Muscle layer of colon (tissue), 2 donors: ENCODE measurements at regions not wholly inside any gene's neighbourhood (a gene's known extent, or its start where the extent isn't known, plus 50 kb on each side); places are given as distances from the start of the nearest gene placed in this dataset.
"Not testable (repeated sequence)": the region's sequence is repeated elsewhere in the genome, so short reads cannot be mapped to it uniquely, and the experiment has no call there.

Source experiments
- H3K27ac ChIP-seq: one replicate; pipeline ENCODE4 v1.7.0; 2013; ENCODE audit warnings: low read depth, mild to moderate bottlenecking, low read length, moderate library complexity
- H3K27me3 ChIP-seq, 2 donors: one replicate each; pipeline ENCODE4 v1.7.0; 2013; ENCODE audit warnings: low read length in 2 of 2, mild to moderate bottlenecking in 2 of 2; ENCODE audit not compliant: insufficient read depth in 2 of 2, control insufficient read depth in 1 of 2
- H3K36me3 ChIP-seq: one replicate; pipeline ENCODE4 v1.7.0; 2013; ENCODE audit warnings: mild to moderate bottlenecking, low read length; ENCODE audit not compliant: insufficient read depth
- H3K4me1 ChIP-seq: one replicate; pipeline ENCODE4 v1.7.0; 2013; ENCODE audit warnings: mild to moderate bottlenecking, low read length; ENCODE audit not compliant: insufficient read depth
- H3K4me3 ChIP-seq, 2 donors: one replicate each; pipeline ENCODE4 v1.7.0; 2013; ENCODE audit warnings: low read length in 2 of 2, low read depth in 1 of 2, mild to moderate bottlenecking in 1 of 2, moderate library complexity in 1 of 2
- H3K9ac ChIP-seq: one replicate; pipeline ENCODE4 v1.7.0; 2013; ENCODE audit warnings: low read length
- H3K9me3 ChIP-seq: one replicate; pipeline ENCODE4 v1.7.0; 2013; ENCODE audit warnings: mild to moderate bottlenecking, low read length
- donor health status: abdominal sarcoma.
- donor health status: Adenocarcinoma of cecum.

- no peaks in the 10 kb centered on the region for H3K4me1 ChIP-seq
- no peak overlapping the region for H3K9ac ChIP-seq
- H3K36me3 ChIP-seq, result no peaks in the 10 kb centered on the region
- H3K27ac ChIP-seq, result no peak overlapping the region
- H3K4me3 ChIP-seq, result no peak overlapping the region
- no peaks in the 10 kb centered on the region for H3K9me3 ChIP-seq
- no peaks in the 10 kb centered on the region for H3K27me3 ChIP-seq
Observed at GRCh38 chr9:22650946-22651345, 204.3 kb downstream of the DMRTA1 start.

- no peak overlapping the region for H3K4me3 ChIP-seq
- H3K9me3 ChIP-seq, result no peaks in the 10 kb centered on the region
- no peaks in the 10 kb centered on the region for H3K4me1 ChIP-seq
- H3K36me3 ChIP-seq, result no peaks in the 10 kb centered on the region
- no peak overlapping the region for H3K27ac ChIP-seq
- H3K9ac ChIP-seq, result no peak overlapping the region
- H3K27me3 ChIP-seq, result no peaks in the 10 kb centered on the region
Observed at GRCh38 chr9:22654833-22655232, 208.2 kb downstream of the DMRTA1 start.

GRCh38 chr9:22657713-22658112 lies 211.1 kb downstream of the DMRTA1 start:
- no peak overlapping the region for H3K27ac ChIP-seq
- H3K4me1 ChIP-seq, result no peaks in the 10 kb centered on the region
- H3K4me3 ChIP-seq, result no peak overlapping the region
- H3K36me3 ChIP-seq, result no peaks in the 10 kb centered on the region
- H3K9me3 ChIP-seq, result no peaks in the 10 kb centered on the region
- no peaks in the 10 kb centered on the region for H3K27me3 ChIP-seq
- no peak overlapping the region for H3K9ac ChIP-seq

DNA sequence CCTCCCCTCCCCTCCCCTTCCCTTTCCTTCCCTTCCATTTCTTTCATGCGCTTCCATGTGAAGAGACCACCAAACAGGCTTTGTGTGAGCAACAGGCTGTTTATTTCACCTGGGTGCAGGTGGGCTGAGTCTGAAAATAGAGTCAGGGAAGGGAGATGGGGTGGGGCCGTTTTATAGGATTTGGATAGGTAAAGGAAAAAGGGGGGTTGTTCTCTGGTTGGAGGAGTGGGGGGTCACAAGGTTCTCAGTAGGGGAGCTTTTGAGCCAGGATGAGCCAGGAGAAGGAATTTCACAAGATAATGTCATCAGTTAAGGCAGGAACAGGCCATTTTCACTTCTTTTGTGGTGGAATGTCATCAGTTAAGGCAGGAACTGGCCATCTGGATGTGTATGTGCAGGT lies 211.9 kb downstream of the DMRTA1 start:
- H3K27me3 ChIP-seq, result not testable (repeated sequence)

DNA sequence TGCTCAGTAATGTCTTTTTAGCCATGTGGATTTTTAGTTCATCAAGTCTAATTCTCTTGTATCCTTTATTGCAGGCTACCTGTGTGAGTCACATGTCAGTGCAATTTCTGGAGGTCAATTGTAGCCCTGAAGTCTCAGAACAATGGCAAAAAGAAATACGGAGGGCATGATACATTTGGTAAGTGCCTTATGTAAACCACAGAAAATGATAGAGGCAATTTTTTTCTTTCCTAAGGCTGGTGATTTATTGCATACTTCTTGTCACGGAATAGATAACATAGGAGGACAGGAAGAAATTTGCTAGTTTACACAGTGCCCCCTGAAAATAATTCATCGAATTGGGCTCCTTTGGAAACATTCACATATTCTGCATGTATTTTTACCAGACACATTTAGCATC lies 235.9 kb downstream of the DMRTA1 start:
- H3K4me1 ChIP-seq, result peaks cover 8% of the 10 kb centered on the region
- H3K27ac ChIP-seq, result no peak overlapping the region
- no peak overlapping the region for H3K4me3 ChIP-seq
- no peaks in the 10 kb centered on the region for H3K27me3 ChIP-seq
- no peaks in the 10 kb centered on the region for H3K36me3 ChIP-seq
- no peak overlapping the region for H3K9ac ChIP-seq
- H3K9me3 ChIP-seq, result no peaks in the 10 kb centered on the region

More for the DNA sequence above, 211.9 kb downstream of the DMRTA1 start:
- not testable (repeated sequence) for H3K9me3 ChIP-seq, H3K27ac ChIP-seq, H3K36me3 ChIP-seq, H3K9ac ChIP-seq, H3K4me3 ChIP-seq, H3K4me1 ChIP-seq

DNA sequence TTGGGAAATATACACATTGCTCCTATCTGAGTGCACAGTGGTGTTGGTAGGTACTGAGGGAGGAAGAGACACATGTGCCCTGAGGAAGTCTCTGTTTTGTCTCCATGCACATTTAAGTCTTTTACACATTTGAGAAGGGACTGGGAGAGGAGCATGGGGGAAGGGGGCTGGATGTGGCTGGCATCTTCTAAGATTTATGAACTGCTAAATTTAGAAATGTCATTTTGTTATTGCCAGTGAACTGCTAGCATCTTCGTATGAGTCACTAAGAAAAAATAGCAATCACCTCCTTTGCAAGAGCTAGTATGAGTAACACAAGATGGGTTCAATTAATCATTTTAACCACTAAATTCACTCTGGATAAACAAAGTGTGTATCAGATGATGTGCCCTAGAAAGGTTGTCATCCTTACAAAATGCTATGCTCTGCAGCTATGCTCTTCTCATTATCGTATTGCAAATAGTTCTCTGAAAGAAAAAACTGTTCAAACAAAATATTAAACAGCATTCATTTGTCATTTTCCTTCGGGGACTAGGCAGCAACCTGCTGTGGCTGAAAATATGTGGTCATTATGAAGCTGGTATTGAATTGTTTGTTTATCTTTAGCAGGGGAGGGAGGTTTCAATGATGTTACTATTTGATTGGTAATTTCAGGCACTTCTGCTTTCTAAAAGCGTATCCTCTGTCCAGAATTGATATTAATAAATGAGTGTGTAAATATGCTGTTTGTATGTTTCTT lies 236.5 kb downstream of the DMRTA1 start:
- Histone ChIP-seq H3K27me3 (no peaks in the 10 kb centered on the region), H3K4me3 (no peak overlapping the region), H3K9me3 (no peaks in the 10 kb centered on the region), H3K9ac (no peak overlapping the region), H3K36me3 (no peaks in the 10 kb centered on the region), H3K4me1 (peaks cover 8% of the 10 kb centered on the region), H3K27ac (no peak overlapping the region)

DNA sequence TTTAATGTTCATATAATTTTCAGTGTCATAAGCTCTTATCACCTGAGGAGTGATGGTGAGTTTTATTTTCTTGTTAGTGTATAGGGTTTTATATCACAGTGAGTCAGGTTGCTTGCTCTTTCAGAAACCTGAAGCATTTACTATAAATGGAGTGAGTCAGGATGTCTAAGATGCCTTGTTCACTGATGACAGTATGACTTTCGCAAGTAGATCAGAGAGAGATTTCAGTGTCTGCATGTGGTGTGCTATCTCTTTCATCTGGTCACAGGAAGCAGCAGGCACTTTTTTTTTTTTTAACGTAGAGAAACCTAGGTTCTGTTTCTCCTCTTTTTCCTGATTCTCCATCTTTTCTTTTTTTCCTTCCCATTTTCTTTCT lies 237.1 kb downstream of the DMRTA1 start:
- Histone ChIP-seq H3K9ac (no peak overlapping the region), H3K36me3 (no peaks in the 10 kb centered on the region), H3K4me3 (no peak overlapping the region), H3K27ac (no peak overlapping the region), H3K4me1 (peaks cover 8% of the 10 kb centered on the region), H3K9me3 (no peaks in the 10 kb centered on the region), H3K27me3 (no peaks in the 10 kb centered on the region)

DNA sequence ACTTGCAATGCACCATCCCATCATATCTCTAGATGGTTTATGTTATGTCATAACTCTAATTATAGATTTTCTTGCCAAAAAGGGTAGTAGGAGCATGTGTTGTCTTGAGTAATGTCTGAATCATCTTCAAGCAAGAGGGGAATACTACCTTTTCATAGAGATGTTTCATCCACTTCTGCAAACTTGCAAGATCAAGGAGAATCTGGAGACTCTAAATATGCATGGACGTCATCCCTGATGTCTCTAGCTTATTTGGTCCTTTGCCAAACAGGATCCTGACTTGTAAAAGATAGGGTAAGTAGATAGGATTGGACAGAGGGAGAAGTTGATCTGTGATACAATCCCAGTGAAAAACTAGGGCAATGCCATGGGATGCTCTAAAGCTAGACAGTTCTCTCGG lies 246.5 kb downstream of the DMRTA1 start:
- H3K36me3 ChIP-seq, result no peaks in the 10 kb centered on the region
- H3K9ac ChIP-seq, result no peak overlapping the region
- no peak overlapping the region for H3K27ac ChIP-seq
- H3K9me3 ChIP-seq, result no peaks in the 10 kb centered on the region
- no peak overlapping the region for H3K4me3 ChIP-seq
- no peaks in the 10 kb centered on the region for H3K4me1 ChIP-seq
- H3K27me3 ChIP-seq, result no peaks in the 10 kb centered on the region

GRCh38 chr9:22700171-22700570 lies 253.5 kb downstream of the DMRTA1 start:
- Histone ChIP-seq H3K36me3 (no peaks in the 10 kb centered on the region), H3K9ac (no peak overlapping the region), H3K4me1 (no peaks in the 10 kb centered on the region), H3K4me3 (no peak overlapping the region), H3K9me3 (no peaks in the 10 kb centered on the region), H3K27ac (no peak overlapping the region), H3K27me3 (no peaks in the 10 kb centered on the region)

DNA sequence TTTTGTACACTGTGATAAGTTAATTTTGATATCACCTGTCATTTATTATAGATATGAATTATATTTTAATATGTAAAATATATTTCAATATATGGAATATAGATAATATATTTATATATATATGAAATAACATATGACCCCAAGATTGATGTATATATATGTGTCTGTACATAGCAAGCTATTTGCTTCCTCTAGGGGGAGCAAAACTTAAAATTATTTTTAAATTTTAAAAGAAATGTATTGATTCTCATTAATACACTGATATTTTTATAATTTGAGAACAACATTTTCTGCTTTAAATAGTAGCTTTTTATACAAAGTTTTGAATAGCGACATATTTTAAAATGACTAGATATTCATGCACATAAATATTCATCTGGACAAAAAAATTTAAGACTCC lies 272.0 kb downstream of the DMRTA1 start:
- no peak overlapping the region for H3K4me3 ChIP-seq
- H3K36me3 ChIP-seq, result no peaks in the 10 kb centered on the region
- H3K4me1 ChIP-seq, result no peaks in the 10 kb centered on the region
- H3K27me3 ChIP-seq, result no peaks in the 10 kb centered on the region
- H3K27ac ChIP-seq, result no peak overlapping the region
- no peaks in the 10 kb centered on the region for H3K9me3 ChIP-seq
- no peak overlapping the region for H3K9ac ChIP-seq

DNA sequence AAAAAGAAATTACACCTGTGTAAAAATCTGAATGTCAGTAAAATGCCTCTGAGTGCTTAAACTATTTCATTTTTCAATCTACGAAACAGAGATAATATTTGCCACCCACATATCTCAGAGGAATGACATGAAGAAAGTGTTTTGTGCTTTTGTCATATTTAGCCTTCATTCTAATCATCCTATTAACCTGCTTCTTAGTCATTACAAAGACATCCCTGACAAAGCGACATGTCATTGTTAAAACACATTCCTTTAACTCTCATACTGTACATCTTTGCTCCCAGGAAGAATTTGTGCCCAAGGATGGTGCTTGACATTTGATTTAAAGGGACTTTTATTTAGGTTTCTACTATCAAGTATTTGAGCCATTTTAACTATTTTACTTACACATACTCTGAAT lies 275.9 kb downstream of the DMRTA1 start:
- no peaks in the 10 kb centered on the region for H3K9me3 ChIP-seq
- no peak overlapping the region for H3K4me3 ChIP-seq
- no peak overlapping the region for H3K27ac ChIP-seq
- H3K4me1 ChIP-seq, result no peaks in the 10 kb centered on the region
- H3K36me3 ChIP-seq, result no peaks in the 10 kb centered on the region
- H3K9ac ChIP-seq, result no peak overlapping the region
- no peaks in the 10 kb centered on the region for H3K27me3 ChIP-seq

GRCh38 chr9:22731786-22732185 lies 285.2 kb downstream of the DMRTA1 start:
- Histone ChIP-seq H3K4me3 (no peak overlapping the region), H3K27me3 (no peaks in the 10 kb centered on the region), H3K27ac (no peak overlapping the region), H3K36me3 (no peaks in the 10 kb centered on the region), H3K9ac (no peak overlapping the region), H3K4me1 (no peaks in the 10 kb centered on the region), H3K9me3 (no peaks in the 10 kb centered on the region)
